Left ventricle myocardium superior (tissue), 1 donor: ENCODE measurements at regions not wholly inside any gene's neighbourhood (a gene's known extent, or its start where the extent isn't known, plus 50 kb on each side); places are given as distances from the start of the nearest gene placed in this dataset.

ENCODE experiments used
- ATAC-seq: fragments of 200-7000 bp; cut with Tn5 transposase; one replicate; pipeline ENCODE4 v1.9.1; 2020; ENCODE audit warnings: mild to moderate bottlenecking, moderate library complexity
- DNase-seq: peaks from one replicate; pipeline ENCODE4 v3.0.0-alpha.2; 2020
- intact Hi-C: fragments of 100-400 bp; cut with micrococcal nuclease; formaldehyde crosslinking; loops from one replicate; pipeline ENCODE4 v1.11.0; 2022
- donor health status: DM: no; HTN: yes; CAD: no; lungs with severe emphysema.

DNA sequence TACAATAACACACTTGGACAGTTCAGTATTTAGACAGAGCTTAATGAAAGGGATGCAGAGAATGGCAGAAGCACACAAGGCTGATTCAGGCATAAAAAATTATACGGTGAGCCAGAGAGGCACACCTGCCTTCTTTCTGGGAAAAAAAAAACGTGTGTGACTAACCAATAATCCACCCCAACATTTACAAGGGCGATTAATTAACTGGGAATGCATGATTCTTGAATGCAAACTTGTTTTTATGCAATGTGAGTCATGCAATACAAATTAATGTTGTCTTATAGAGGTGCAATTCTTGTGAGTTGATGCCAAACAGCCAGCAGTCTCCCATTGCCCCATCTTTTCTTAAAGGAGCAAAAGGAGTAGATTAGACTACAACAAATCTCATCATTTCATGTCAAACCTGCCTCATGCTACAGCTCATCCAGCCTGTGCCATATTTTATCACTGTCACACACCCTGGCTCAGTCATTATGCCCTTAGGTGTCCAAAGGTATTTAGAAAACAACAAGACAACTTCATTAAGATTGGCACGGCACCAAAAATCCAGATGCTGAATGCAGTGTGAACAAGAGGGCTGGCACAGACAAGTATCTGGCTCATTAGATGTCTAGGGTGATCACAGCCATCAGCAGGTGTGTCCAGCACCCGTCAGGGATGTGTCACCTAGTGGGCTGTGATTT, 721.1 kb downstream of the EFNB2 start:
- ATAC-seq, result no peak
- no peak for DNase-seq
- intact Hi-C loops, result no loop called here

DNA sequence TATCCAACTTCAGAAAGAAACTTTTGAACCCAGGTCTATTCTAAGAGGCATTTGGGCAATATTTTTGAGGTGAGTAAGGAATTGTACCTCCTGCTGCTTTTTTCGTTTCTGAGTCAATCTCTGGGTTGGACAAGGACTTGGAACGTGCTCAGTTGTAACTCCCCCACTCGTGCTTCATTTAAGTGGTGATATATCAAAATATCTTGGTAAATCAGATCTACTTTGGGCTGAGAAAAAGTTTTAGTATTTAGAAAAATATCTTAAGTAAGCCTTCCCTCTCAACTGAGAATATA, 728.9 kb downstream of the EFNB2 start:
- intact Hi-C loops, result no loop called here
- DNase-seq (no peak), ATAC-seq (no peak)

DNA sequence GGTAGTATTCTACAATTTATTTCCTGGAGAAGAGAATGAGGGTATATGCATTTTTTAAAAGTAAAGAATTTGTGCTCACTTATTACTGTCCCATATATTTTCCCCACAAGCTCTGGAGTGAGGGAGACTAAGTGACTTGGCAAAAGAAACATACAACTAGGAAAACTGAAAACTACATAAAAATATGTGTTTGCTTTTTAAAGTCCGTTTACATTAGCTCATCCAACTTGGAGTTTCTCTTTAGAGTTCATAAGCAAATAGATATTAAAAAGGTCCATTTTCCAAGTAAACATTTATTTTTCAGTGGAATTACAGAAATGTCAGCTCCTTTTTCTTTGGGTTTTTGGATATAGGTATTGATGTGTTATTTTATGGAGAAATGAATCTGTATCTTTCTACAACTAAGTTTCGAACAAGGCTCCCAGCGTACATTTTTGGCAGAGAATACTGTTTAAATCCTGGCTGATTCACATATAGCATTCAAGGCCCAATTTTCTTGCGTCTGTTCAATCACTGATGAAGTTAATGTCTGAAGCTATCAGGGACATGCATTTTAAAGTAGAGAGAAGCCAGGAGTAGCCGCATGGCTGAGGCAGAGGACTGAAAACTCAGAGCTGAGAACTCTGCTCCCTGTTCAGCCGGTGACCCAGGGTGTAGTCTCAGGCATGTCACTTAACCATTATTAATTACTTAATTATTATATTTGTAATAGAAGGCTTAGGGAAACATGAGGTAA, 729.4 kb downstream of the EFNB2 start:
- ATAC-seq, result no peak
- DNase-seq, result no peak
- intact Hi-C loops, result no loop called here

DNA sequence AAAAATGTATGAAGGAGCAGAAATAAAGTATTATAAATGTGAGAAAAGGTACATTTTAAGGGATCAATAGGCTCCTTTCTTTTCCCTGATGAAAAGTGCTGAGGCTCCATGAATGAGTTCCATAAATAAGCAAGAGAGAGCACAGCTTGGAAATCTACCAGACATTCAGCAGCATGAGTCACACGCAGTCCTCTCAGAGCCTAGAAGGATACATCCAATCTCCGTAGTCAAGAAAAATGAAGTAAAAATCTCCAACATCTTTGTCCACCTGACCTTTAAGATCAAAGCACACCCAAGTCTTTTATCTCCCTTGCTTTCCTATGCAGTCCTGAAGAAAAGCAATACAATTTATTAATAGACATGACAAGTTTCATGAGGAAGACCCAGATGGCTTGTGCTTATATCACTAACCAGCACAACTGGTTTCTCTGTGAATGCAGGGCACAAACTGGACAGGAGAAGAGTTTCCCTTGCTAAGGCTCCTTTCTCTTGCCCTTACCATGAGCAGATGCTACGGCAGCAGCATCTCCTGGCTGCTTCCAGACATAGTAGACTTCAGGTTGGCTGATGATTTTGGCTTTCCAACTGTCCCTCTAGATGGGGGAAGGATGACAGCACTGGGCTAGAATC, 730.8 kb downstream of the EFNB2 start:
- intact Hi-C loops, result no loop called here
- ATAC-seq (no peak), DNase-seq (no peak)

DNA sequence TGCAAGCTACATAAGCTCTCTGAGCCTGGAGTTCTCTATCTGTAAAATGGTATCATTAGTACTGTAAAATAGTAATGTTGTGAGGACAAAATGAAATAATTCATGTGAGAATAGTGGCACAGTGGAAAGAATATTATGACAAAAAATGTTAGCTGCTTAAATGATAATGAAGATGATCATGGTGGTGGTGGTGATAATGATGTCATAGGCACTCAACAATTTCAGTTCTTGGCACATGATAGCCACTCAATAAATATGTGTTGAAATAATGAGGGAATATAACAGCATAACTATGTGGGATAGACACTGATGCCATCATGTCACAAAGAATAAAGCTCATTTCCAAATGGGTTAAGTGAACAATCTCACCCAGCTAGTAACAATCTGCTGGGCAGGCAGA, 736.3 kb downstream of the EFNB2 start:
- ATAC-seq, result no peak
- DNase-seq, result no peak
- intact Hi-C loops, result no loop called here

DNA sequence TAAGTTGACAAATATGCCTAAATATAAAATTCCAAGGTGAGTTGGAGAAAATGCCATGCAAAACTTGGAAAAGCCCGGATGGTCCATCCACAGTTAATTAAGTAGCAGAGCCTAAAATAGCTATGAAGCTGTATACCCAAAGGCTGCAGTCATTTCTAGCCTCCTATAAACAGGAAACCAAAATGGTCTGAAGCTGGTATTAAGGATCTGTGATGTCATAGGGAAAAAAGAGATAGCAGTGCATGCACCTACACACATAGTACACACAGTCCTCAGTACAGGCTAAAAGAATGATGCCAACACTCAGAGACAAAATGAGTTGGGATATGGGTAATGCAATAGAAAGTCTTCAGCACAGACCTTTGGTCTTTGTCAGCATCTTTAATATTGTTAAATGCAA, 736.9 kb downstream of the EFNB2 start:
- intact Hi-C loops, result no loop called here
- ATAC-seq (no peak), DNase-seq (no peak)

DNA sequence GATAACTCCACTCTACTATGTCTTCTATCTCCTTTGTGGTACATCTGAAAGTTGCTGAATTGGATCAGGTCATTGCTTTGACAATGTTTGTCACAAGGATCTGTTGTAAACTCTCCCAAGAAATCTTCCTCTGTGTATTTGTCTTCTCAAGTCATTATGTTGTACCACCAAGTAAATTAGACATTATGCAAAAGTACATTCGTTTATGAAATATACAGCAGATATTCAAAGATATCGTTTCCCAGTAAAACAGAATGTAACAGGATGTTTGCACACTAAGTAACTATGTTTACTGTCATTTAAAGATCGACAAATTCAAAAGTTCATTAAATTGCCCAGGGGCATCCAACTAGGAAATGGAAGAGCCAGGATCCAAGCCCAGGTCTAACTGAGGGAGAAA, 739.4 kb downstream of the EFNB2 start:
- intact Hi-C loops, result no loop called here
- ATAC-seq, result no peak
- DNase-seq, result no peak

DNA sequence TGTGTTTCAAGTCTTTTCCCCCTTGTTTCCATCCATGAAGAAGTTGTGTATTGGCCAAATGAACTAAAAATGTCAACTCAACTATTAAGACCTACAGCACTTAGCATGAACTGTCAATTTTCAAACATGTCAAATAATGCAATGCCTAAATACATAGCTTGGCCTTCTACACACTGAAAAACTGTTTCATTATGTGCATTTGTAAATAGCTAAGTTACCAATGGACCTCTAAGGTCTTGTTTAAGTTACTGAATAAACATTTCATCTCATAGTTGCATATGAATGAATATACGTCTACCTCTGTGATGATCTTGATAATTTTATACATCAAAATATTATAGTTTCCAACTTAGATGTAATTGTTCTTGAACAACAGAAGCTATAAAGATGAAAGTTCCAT, 744.5 kb downstream of the EFNB2 start:
- intact Hi-C loops, result no loop called here
- no peak for ATAC-seq

DNA sequence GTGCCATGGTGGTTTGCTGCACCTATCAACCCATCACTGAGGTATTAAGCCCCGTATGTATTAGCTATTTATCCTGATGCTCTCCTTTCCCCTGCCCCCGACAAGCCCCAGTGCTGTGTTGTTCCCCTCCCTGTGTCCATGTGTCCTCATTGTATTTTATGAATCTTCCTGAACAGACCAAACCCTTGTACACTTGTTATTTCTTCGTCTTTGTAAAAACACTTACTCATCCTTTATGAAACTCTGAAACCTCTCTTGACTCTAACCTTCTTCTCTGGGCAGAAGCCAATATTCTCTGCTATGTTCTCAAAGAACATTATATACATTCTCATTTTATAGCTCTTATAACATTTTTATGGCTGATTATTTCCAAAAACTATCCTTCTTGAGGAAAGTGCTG, 746.9 kb downstream of the EFNB2 start:
- ATAC-seq (no peak), DNase-seq (no peak)
- intact Hi-C loops, result no loop called here

More for the DNA sequence above, 744.5 kb downstream of the EFNB2 start:
- no peak for DNase-seq

DNA sequence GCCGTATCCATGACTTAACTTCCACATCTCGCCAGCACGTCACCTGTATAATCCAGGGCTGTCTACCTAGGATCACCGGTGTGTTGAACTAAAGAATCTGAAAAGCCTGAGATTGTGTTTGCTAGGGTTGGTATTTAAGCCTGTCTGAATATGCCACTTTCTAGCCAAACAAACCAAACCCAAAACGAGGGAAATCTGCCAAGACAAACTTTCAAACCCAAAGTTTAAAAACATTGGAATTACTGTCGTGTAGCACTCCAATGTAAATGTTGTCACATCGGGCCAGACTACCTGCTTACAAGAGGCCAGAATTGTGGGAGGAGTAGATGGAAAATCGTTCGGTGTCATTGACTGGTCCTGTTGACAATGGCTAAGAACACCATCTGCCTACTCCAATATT, 747.8 kb downstream of the EFNB2 start:
- no peak for DNase-seq
- no peak for ATAC-seq
- intact Hi-C loops, result no loop called here

DNA sequence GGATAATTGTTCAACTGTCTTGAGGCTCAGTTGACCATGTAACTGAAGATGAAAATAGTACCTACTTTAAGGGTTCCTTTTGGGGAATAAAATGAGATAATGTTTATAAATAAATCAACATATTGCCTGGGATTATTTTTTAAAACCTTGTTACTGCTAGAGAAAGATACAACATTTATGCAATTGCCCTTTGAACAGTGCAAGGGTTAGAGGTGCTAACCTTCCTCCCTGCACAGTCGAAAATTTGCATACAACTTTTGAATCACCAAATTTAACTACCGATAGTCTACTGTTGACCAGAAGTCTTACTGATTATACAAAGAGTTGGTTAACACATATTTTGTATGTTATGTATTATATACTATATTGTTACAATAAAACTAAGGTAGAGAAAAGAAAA, 750.0 kb downstream of the EFNB2 start:
- intact Hi-C loops, result no loop called here
- no peak for DNase-seq
- no peak for ATAC-seq

DNA sequence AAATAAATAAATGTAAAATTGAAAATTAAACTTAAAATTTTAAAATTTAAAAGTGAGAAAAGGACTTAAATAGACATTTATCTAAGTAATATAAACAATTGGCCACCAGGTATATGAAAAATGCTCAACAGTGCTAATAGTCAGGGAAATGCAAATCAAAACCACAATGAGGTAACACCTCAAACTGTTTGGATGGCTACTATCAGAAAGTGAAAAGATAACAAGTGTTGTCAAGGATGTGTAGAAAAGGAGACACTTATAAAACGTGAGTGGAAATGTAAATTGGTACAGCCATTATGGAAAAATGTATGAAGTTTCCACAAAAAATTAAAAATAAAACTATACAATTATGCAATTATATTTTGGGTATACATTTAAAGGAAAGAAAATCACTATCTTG, 752.2 kb downstream of the EFNB2 start:
- ATAC-seq (no peak), DNase-seq (no peak)
- intact Hi-C loops, result no loop called here

DNA sequence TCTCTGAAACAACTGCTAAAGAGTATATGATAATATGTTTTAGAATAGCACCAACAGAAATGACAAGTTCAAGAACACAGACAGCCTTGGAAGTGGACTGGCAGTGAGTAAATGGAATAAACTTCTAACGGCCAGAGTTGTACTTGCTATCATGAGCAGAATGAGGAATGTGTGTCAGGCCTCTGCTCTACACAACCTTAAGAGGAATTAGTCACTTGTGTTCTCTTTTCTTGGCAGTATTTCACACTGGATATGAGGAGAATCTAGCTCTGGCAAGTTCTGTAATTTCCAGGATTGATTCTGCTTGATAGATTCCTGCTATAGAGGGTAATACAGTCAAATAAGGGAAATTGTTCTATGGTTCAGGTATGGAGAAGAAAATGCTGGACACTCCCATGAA, 757.3 kb downstream of the EFNB2 start:
- DNase-seq, result no peak
- intact Hi-C loops, result no loop called here
- no peak for ATAC-seq

DNA sequence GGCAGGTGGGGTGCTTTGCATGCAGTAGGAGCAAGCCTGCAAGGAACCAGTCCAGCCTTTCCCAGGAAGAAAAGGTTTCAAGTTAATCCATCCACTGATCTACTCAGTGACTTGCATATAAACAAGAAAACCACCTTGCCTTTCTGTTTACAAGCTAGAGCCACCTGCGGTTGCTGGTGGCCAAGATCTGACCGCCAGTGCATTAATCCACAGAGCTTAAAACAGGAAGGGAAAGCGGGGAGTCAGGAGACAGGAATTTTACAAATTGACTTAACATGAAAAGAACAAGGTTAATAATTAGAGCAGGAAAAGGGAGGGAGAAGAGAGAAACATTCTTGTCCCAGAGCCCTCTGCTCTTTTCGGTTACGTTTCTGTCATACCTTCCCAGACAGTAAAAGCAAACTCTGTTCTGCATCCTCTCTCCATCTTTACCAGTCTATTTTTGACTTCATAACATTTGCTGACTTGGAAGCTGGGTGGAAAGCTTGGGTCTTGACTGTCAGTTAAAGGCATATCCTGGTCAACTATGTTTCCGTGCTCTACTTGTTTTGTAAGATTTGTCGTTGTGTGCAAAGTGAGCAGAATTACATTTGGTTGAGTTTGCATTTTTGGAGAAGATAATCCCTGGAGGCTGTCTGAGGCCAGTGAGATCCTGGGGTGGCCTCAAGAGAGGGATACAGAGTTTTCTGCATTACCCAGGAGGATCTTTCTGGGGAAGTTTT, 760.6 kb downstream of the EFNB2 start:
- ATAC-seq, result no peak
- intact Hi-C loops, result no loop called here
- no peak for DNase-seq

DNA sequence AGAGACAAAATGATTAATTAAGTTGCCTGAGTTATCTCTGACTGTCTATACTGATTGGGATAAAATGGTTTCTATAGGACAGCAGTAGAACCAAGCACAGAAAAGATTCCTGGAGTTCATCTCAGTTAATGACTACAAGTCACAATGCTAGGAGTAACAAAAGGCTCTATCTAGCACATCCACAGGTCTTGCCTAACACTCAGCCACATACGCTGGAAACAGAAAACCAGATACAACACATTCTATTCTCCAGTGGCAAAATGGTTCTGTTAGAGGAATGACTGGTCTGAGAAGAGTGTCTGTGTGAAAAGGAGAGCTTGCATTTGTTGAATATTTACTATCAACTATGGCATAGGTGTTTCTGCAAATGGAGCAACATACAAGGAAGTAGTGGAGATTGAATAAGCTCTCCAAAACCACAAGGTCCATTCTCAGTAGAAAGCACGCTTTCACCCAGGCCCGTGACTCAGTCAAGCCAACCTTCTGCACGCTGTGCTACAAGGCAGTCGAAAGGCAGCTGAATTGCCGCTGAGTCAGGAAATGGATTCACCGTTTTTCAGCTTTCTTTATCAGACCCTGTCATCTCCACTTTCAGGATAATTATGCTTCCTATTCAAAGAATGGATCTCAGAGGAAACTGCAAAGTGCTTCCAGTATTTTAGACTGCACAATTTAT, 761.5 kb downstream of the EFNB2 start:
- no peak for ATAC-seq
- intact Hi-C loops, result no loop called here
- DNase-seq, result no peak

DNA sequence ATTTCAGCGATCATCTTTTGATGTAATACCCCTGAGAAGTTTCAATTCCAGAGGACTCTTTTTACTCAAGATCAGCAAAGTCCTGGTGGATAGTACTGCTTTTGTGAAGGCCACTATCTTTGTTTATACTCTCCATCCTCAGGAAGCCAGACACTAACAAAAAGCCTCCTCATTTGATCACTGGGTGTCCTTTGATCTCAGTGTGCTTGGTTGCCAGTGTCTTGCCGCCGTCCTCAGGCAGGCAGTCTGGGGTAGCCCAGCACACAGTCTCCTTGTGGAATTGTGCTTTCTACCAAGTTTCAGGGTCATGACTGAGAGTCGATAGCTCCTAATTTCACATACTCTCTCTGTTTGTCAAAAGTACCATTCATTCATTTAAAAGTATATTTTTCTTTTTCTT, 762.2 kb downstream of the EFNB2 start:
- ATAC-seq (no peak), DNase-seq (no peak)
- intact Hi-C loops, result no loop called here

DNA sequence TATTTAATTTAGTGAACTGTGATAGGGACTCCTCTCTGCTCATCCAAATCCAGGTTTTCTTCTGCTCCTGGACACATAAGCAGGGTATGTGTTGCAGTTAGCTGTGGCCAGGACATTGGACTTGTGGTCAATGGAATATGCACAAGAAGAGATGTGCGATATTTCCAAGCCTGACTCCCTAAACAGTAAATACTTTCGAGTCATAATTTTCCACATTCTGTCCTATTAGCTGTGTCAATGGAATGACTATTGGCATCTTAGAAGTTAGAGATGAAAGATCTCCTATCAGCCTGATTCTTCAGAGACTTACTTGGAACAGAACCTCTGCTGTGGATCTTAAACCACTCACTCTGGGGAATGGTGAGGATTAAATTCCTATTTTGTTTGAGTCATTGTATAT, 771.0 kb downstream of the EFNB2 start:
- ATAC-seq (no peak), DNase-seq (no peak)
- intact Hi-C loops, result no loop called here

DNA sequence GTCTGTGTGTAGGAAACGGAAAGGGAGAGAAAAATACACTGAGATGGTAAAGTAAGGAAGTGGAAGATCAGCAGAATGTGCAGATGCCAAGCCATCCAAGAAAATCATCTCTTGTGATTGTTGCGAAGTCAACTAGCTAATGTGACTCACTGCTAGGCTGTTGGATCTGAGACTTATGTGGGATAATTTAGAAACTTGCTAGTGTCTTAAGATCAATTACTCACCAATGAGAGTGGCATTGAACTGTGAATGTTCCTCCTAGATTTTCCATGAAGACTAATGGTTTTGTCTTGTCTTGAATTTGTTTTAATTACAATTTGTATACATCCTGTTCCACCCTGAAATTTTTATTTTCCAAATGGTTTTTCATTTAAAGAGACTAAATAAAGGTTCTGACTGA, 771.6 kb downstream of the EFNB2 start:
- intact Hi-C loops, result no loop called here
- DNase-seq, result no peak
- ATAC-seq, result no peak

DNA sequence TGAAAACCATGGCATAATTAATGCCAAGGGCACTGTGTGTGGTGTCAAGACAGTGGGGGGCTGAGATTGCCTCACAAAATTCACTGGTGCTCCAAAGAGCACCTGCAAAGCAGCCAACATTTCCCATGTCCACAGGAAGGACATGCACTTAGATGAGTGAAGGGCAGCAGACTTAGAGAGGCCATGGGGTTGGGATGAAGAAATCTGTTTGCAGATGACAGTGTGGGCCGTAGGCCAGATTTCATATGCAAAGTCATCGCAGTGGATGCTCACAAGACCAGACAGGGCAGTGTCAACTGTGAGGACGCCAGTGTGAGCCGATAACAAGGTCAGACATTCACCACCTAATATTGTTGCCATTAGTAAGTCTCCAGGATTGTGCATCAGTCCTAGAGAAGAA, 773.4 kb downstream of the EFNB2 start:
- intact Hi-C loops, result no loop called here
- ATAC-seq (no peak), DNase-seq (no peak)
